ENCODE measurements at regions not wholly inside any gene's neighbourhood (a gene's known extent, or its start where the extent isn't known, plus 50 kb on each side); places are given as distances from the start of the nearest gene placed in this dataset.

- TF ChIP-seq CTCF (IDR thresholded peaks at IDR 0.05) (no peak), POLR2A (IDR thresholded peaks at IDR 0.05) (no peak)
These were observed 199.4 kb downstream of the TANC2 start for GRCh38 chr17:63165400-63165799.
